ENCODE measurements at regions not wholly inside any gene's neighbourhood (a gene's known extent, or its start where the extent isn't known, plus 50 kb on each side); places are given as distances from the start of the nearest gene placed in this dataset.

GRCh38 chr12:92290350-92290695, 144.7 kb upstream of the BTG1 start:
- ATAC-seq (no peak), DNase-seq (no peak)
- TF ChIP-seq CTCF (IDR thresholded peaks at IDR 0.05), result no peak
- H3K27me3 ChIP-seq (ENCODE audit: low read depth), result no peaks in the 10 kb centered on the region
- no peaks in the 10 kb centered on the region for H3K9me3 ChIP-seq
- intact Hi-C loops (cut with DNase I), result no loop called here
- H3K4me3 ChIP-seq, result no peak overlapping the region
- H3K4me1 ChIP-seq, result no peaks in the 10 kb centered on the region
- no peak overlapping the region for H3K27ac ChIP-seq
- H3K36me3 ChIP-seq, result no peaks in the 10 kb centered on the region

GRCh38 chr12:92289629-92290349, 144.1 kb upstream of the BTG1 start:
- no peak for DNase-seq
- TF ChIP-seq CTCF (IDR thresholded peaks at IDR 0.05), result no peak
- intact Hi-C loops (cut with DNase I), result no loop called here
- H3K9me3 ChIP-seq, result no peaks in the 10 kb centered on the region
- H3K27me3 ChIP-seq (ENCODE audit: low read depth), result no peaks in the 10 kb centered on the region
- no peak for ATAC-seq
- no peak overlapping the region for H3K4me3 ChIP-seq
- no peaks in the 10 kb centered on the region for H3K4me1 ChIP-seq
- H3K36me3 ChIP-seq, result no peaks in the 10 kb centered on the region
- no peak overlapping the region for H3K27ac ChIP-seq

DNA sequence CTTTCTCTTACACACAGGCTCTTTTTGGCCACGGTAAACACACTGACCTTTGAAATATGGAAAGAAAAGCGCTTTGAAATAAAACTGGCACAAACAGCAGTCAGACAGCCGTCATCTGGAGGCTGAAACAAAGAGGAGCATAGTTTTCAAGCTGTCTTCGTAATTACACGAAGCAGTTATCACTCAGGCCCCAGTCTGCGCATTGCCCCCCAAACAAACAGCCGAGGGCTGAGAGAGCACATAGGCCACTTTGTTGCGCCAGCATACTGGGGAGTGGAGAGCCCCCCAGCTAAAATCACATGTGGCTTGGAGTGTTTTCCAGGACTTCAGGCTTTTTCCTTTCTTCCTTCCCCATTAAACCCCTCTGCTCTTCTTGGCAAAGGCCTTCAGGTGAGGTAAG, 142.9 kb upstream of the BTG1 start:
- no peak for DNase-seq
- Histone ChIP-seq H3K36me3 (no peaks in the 10 kb centered on the region), H3K9me3 (no peaks in the 10 kb centered on the region), H3K4me1 (no peaks in the 10 kb centered on the region), H3K27me3 (ENCODE audit: low read depth) (no peaks in the 10 kb centered on the region), H3K4me3 (no peak overlapping the region), H3K27ac (no peak overlapping the region)
- TF ChIP-seq CTCF (IDR thresholded peaks at IDR 0.05), result no peak
- intact Hi-C loops (cut with DNase I), result no loop called here
- ATAC-seq, result no peak

- no peaks in the 10 kb centered on the region for H3K27me3 ChIP-seq (ENCODE audit: low read depth)
- no peaks in the 10 kb centered on the region for H3K36me3 ChIP-seq
- no peak overlapping the region for H3K4me3 ChIP-seq
- ATAC-seq (no peak), DNase-seq (no peak)
- no peaks in the 10 kb centered on the region for H3K9me3 ChIP-seq
- intact Hi-C loops (cut with DNase I), result no loop called here
- no peak for TF ChIP-seq CTCF (IDR thresholded peaks at IDR 0.05)
- no peaks in the 10 kb centered on the region for H3K4me1 ChIP-seq
- no peak overlapping the region for H3K27ac ChIP-seq
These were observed 132.8 kb upstream of the BTG1 start for GRCh38 chr12:92278378-92278828.

GRCh38 chr12:92277795-92278194, 132.1 kb upstream of the BTG1 start:
- Histone ChIP-seq H3K27ac (no peak overlapping the region), H3K27me3 (ENCODE audit: low read depth) (no peaks in the 10 kb centered on the region), H3K9me3 (no peaks in the 10 kb centered on the region), H3K36me3 (no peaks in the 10 kb centered on the region), H3K4me1 (no peaks in the 10 kb centered on the region), H3K4me3 (no peak overlapping the region)
- TF ChIP-seq CTCF (IDR thresholded peaks at IDR 0.05), result no peak
- DNase-seq, result no peak
- intact Hi-C loops (cut with DNase I), result no loop called here
- no peak for ATAC-seq

All from lower lobe of right lung (tissue), 2 donors.